ENCODE measurements at regions not wholly inside any gene's neighbourhood (a gene's known extent, or its start where the extent isn't known, plus 50 kb on each side); places are given as distances from the start of the nearest gene placed in this dataset.

DNA sequence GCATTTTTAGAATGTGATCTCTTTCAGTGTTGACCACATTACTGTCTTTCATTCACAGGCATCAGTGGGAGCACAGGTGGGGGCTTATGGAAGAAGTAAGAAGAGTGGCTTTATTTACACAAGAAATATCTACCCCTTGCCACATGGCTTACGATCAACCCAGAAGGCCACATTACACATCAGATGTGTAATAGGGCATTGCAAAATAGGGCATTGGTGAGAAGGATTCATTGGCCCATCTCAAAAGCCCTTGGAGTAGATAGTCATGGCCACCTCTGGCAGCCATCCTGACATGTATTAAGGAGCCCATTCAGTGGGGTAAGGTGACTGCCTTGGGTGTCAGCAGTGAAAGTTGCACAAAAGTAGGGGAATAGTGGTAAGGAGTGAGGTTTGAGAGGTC lies 97.5 kb downstream of the MAFB start:
- no peak for DNase-seq (ENCODE audit: extremely low read depth, low read depth, low spot score)

DNA sequence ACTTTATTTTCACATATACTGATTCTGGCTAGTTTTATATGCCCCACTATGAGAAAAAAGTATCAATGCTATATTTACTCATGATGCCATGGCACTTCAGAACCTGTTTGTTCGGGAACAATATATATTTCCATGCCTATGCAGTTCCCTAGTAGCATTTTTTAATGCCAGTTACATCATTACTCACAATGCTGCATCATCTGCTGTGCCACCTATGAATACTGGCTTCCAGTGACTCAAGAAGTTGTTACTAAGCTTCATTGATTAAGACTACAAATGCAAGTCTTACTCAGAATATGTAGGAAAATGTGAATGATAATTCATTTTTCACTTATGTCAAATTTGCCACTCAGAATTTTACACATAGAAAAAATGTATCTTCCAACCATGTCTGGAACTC lies 97.9 kb downstream of the MAFB start:
- DNase-seq (ENCODE audit: extremely low read depth, low read depth, low spot score), result no peak

DNA sequence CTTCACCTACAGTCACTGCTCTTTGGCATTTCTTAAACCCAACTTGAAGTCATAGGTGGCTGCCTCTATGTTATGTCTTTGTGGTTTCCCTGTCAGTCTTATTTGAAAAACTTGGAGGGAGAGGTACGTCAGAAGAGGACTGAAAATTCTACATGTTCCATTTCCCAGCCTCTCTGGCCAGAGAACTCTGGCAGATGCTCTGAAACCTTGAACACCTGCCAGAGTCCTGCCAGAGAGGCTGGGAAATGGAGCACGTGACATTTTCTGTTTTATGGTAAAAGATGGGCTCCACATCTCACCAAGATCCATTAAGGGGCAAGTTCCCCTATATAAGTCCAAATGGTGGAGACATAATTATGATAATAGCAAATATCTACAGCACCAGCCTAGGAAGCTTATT lies 99.5 kb downstream of the MAFB start:
- no peak for DNase-seq (ENCODE audit: extremely low read depth, low read depth, low spot score)

DNA sequence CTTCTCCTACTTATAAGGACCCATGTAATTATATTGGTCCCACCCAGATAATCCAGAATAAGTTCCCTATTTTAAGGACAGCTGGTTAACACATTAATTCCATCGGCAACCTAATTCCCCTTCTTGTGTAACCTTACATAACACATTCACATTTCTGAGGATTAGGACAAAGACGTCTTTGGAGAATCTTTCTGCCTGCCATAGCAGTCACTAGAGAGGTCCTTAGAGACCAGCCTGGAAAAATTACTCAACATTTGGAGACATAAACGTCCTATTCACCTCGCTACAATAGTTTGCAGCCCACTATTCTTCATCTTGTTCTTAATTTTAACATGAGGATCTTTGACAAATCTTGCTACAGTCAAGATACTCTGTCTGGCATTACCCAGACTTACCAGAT lies 100.1 kb downstream of the MAFB start:
- DNase-seq (ENCODE audit: extremely low read depth, low read depth, low spot score), result no peak

DNA sequence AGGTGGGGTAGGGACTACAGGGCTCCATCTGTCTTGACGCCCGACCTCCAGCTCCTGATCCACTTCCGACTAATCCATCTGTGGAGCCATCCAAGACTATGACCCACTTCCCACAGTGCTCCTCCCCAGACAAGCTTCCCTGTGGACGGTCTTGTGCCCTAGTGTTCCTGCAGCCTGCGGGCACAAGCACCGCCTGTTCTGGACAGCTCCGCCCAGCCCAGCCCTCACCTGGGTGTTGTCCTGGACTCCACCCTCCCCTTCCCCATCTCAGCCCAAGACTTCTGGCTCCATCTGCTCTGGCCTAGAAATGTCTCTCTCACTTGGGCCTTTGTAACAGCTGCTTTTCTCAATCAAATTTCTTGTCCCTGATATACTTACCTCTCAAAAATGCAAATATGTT lies 102.0 kb downstream of the MAFB start:
- no peak for DNase-seq (ENCODE audit: extremely low read depth, low read depth, low spot score)

DNA sequence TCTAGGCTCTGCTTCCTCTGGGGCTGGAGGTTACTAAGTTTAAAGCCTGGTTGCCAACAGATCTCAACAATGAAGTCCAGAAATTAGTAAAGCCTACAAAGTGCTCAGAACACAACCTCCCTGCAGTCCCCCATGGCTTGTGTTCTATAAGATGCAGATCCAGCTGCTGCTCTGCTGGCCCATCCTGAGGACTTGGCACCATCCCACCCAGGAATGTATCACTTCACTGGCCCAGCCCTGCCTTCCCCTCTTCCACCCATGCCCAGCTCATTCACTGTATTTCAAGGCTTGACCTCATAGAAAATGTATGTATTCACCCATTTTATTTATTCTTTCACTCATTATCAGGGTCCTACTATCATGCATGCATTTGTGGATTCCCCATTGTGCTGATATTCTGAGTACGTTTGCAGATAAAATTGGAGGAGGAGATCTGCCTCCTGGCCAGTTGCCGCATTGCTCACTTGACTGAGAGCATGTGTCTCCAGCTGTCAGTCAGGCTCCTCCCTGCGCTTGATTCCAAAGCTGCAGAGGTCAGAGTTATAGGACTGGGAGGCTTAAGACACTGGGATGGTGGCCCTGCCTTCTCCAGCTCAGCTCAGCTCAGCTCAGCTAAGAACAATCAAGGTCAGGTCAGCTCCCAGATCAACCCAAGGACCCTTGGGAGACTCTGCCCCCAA lies 104.8 kb downstream of the MAFB start:
- DNase-seq (ENCODE audit: extremely low read depth, low read depth, low spot score), result no peak

DNA sequence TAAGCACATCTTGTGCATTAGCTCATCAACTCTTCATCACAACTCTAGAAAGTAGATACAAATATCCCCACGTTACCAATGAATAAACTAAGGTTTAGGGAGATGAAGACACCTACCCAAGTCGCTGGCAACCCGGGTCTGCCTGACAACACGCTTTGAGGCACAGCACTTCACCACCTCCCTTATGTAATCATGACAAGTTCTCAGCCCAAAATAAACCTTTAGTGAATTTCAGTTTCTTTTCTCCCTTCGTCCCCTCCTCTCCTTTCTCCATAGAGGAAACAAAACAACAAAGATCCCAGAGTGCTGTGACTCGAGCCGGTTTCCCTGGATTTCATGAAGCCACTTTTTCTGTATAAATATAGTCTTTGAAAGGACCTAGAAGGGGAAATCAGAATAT lies 105.4 kb downstream of the MAFB start:
- no peak for DNase-seq (ENCODE audit: extremely low read depth, low read depth, low spot score)

DNA sequence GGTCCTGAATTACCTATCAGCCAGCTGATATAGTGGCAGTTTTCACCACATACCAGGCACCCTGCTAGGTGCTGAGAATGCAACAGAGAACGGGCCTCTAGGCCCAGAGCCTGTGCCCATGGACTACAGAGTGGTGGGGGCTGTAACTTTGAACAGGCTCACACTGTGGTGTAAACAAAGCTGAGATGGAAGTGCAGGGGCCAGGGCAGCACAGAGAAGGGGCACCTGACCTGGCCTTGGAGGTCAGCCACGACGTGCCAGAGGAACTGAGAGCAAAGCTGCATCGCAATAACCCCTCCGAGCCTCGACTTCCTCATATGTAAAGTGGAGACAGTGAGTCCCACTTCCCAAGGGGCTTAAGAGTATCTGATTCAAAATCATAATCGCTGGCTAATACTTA lies 105.8 kb downstream of the MAFB start:
- DNase-seq (ENCODE audit: extremely low read depth, low read depth, low spot score), result no peak

DNA sequence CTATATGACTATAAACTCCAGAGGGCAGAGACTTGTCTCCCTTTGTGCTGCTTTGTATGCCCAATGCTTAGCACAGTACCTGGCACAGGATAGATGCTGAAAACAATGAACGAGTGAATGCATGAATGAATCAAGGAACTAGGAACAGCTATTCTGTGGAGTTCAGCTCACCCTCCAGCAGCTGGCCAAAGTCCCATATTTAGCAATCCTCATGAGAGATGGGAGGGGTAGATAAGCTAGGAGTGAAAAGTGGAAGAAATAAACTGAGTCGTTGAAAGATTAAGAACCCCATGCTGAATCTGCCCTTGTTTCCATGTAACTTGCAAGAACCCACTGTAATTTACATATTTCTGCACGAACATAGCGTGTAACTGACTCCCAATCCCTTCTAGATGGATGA lies 106.5 kb downstream of the MAFB start:
- no peak for DNase-seq (ENCODE audit: extremely low read depth, low read depth, low spot score)

DNA sequence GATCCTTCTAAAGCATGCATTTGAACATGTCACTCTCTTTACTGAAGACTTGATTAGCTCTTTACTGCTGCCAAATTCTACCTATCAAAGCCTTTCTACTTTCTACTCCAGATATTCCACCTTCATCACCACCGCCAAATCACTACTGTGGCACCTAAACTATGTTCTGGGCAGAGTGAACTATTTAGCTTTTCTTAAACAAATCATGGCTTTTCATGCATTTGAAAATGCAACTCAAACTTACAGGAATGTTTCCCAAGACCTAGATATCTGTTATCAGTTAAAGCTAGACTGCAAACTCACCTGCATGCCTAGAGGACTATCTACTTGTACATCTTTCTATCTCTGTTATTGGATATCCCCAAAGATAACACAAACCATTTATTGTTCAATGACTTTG lies 109.3 kb downstream of the MAFB start:
- no peak for DNase-seq (ENCODE audit: extremely low read depth, low read depth, low spot score)

DNA sequence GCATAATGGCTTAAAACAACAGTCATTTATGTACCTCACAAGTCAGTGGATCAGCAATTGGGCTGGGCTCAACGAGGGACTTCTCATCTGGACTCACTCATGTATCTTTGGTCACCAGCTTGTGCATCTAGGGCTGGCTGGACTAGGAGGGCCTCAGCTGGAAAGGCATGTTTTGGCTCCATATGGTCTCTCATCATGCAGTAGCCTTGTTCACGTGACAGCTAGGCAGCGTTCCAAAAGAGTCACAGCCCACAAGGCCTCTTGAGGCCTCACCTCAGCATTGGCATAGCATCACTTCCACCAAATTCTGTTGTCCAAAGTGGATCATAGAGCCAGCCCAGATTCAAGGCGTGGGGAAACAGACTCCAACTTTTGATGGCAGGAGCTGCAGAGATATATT lies 110.1 kb downstream of the MAFB start:
- DNase-seq (ENCODE audit: extremely low read depth, low read depth, low spot score), result no peak

DNA sequence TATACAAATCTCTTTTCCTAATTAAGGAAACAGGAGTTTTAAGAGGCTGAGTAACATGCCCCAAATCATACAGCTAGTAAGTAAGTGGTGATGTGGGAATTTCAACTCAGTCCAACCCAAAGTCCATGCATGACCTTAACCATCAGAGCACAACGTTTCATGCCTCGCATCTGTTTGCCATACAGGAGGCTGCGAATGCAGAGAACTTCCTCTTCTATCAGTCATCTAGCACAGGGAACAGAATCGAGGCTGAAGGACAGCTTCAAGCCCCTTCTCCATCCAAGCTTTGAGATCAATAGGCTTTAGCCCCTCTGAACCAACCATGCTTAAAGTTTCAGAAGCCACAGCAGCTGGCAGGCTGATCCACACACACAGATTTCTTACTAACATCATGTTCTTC lies 113.2 kb downstream of the MAFB start:
- DNase-seq (ENCODE audit: extremely low read depth, low read depth, low spot score), result no peak

DNA sequence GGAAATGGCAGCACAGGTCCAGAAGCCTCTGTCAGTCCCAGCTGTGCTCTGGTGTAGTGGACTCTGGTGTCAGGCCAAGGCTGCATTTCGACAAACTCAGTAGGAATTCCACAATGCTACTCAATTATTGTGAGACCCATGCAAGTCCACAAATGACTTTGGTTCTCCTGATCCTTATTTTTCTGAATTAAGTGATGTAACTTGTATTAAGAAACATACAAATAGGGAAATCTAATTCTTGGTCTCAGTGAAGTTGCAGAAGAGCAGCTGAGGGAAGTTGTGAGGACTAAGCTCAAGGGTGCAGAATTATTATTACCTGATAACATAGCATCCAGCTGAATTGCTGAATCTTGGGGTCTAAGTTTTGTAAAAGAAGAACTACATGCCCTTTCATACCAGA lies 116.8 kb downstream of the MAFB start:
- DNase-seq (ENCODE audit: extremely low read depth, low read depth, low spot score), result no peak

DNA sequence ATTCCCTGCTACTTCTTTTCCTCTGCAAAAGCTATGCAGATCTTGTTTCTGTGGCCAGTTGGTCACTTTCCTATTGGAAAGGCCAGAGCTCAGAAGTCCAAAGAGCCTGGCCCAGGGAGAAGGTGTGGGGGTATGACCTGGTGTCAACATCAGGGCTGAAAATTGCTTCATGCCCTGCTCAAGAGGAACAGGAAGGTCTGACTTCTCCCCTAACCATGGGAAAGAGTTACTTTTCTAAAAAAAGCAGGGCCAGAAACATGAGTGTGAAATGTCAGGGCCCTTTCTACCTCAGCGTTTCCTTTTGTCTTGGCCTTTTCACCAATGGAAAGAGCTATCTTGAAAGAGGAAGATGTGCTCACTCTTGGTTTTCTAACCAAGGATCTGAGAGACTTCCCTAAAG lies 117.4 kb downstream of the MAFB start:
- DNase-seq (ENCODE audit: extremely low read depth, low read depth, low spot score), result no peak

DNA sequence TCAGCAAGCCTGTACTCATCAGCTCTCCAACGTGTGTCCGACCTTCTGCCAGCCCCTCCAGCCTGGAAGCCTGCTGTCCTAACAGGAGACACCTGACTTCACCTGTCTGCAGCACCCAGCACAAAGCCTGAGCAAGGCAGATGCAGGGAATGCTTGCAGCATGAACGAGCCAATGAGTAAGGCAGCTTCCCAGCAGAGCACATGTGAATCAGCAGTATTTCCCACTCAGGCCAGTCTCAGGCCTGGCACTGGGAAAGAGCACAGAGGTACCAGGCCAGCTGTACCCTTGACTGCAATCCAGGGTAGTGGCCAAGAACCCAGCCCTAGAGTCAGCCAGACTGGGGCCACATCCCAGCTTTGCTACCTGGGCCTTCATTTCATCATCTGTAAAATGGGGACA lies 120.8 kb downstream of the MAFB start:
- DNase-seq (ENCODE audit: extremely low read depth, low read depth, low spot score), result no peak

DNA sequence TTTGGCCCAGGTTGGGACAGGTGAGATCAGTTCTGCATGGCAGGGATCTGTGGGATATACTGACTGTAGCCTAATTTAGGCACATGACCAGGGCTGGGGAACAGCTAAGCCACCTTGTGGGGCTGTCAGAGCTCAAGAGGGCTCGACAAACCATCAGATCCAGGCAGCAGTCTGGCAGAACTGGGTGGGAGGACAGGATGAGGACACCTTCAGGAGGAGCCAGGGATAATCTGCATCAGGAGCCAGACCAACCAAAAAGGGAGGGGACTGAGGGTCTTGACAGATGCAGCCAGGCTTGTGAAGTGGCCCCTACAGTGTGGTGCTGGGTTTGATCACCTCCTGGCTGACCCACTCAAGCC lies 123.4 kb downstream of the MAFB start:
- DNase-seq (ENCODE audit: extremely low read depth, low read depth, low spot score), result no peak

DNA sequence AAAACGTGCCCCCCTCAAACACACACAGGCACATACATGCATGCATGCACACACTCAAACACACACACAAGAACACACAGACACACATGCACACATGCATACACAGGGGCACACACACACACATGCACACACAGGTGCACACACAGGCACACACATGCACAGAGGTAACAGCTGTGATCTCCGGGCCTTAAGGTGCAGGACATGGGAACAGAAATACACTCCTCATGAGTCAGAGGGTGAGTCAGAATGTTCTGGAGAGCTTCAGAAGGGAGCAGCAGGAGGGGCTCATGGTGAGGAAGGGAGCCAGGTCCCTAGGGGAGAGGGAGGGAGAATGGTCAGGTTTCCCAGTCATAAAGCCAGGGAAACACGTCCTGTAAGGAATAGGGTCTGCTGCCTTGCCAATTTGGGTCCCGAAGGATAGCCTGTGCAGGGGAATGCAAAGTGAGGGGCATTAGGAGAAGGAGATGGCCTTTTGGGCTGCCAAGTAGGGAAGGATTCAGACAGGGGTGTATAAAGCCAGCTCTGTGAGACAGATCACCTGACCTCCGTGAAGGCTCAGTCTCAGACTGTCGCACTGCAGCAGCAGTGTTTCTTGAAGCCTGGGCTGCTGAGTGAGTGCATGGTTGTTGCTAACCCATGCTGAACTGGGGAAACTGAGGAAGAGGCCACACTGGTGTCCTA lies 123.9 kb downstream of the MAFB start:
- DNase-seq (ENCODE audit: extremely low read depth, low read depth, low spot score), result no peak

DNA sequence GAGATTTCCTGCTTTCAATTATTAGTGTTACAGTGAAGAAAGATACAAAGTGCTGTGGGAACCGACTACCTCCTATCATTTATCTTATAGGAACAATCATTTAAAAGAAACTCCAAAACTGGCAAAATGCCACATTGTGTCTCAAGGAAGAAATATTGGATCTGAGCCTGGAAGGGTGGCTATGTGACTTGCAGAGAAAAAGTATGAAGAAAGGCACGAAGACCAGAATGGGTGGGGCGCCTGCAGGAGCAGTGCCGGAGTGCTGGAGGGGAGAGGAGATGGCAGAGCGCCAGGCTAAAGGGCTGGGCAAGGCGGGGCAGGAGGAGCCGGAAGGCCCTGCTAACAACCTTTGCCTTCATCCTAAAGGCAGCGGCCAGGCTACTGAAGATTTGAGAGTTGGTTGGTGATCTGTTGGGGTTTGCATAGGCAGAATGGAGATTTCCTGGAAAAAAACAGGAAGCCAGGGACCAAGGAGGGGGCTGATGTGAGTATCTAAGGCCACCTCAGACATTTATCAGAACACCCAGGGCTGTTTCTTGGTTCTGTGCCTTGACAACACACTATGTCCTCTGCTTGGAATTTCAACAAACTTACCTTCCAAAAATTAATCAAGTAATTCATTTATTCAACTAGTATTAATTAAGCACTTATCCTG lies 125.6 kb downstream of the MAFB start:
- no peak for DNase-seq (ENCODE audit: extremely low read depth, low read depth, low spot score)

DNA sequence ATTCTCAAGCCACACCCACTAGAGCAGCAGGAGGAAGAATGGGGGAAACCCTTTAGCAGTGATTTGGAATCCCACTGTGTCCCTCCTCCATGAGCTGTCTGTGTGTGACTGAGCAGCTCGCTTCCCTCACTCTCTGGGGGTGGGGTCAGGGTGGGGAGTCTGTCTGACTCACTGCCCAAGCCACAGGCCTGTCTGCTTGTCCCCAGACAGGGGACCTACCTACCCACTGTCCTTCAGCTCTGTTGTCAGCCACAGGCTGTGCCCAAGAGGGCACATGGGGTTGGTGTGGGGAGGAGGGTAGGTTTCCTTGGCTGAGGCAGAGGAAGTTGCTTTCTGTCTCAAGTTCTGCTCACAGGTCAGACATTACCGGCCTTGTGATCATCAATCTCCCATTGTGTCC lies 127.0 kb downstream of the MAFB start:
- no peak for DNase-seq (ENCODE audit: extremely low read depth, low read depth, low spot score)

DNA sequence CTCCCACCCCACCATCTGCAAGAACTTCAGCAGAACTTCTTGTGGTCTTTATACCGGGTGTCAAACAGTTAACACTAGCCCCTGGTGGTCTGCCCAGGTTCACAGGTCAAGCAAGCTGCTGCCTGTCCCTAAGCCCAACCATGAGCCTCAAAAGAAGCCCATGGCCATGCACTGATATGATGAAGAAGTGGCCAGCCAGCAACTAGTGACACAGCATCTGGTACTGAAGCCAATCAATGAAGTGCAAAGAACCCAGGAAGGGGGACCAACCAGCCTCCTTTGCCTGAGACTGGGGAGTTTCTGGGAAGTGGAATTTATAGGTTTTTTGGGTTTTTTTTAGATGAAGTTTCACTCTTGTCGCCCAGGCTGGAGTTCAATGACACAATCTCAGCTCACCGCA lies 127.8 kb downstream of the MAFB start:
- no peak for DNase-seq (ENCODE audit: extremely low read depth, low read depth, low spot score)

DNA sequence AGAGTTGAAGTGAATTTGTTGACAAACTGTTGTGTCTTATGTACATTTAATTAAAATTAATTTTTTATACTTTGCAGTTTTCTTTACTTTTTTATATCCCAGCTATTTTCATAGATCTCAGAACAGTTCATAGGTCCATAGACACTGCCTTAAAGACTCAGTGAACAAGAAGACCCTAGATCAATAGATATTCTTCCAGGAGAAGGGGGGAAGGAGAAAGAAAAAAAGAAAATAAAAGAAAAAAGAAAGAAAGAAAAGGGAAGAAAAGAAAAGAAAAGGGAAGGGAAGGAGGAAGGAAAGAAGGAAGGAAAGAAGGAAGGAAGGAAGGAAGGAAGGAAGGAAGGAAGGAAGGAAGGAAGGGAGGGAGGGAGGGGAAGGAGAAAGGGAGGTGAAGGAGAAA lies 130.8 kb downstream of the MAFB start:
- DNase-seq (ENCODE audit: extremely low read depth, low read depth, low spot score), result no peak

DNA sequence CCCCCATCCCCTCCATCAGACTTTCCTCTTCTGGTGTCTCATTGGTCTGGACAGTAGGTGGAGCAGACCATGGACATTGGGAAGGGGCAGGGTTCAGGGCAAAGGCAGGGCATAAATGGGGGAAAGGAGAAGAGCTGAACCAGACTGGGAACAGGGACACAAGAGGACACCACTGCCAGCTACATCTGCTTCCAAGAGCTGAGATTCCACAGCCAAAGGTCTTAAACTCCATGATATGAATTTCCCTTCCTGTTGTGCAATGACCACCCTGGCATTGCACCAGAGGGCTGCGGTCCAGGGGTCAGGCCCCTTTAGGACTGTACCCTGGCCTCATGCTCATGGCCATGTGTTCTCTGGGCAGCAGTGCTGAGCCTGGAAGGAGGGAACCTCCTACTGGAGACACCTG lies 137.9 kb downstream of the MAFB start:
- DNase-seq (ENCODE audit: extremely low read depth, low read depth, low spot score), result no peak
